ENCODE measurements at regions not wholly inside any gene's neighbourhood (a gene's known extent, or its start where the extent isn't known, plus 50 kb on each side); places are given as distances from the start of the nearest gene placed in this dataset.

DNA sequence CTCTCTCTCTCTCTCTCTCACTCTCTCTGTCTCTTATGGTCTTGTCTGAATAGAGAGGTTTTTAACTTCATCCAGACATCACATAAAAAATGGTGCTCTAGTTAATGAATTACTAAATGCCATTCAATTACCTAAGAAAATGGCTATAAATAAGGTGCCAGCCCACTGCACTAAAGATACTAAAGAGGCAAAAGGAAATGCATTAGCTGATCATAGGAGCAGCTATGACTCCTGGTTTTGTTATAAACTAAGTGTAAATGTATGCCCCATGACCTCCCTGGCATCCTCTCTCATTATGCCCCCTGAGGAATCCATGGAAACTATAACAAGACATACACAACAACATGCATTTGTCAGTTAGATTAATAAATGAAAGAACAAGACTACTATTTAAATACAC, 57.5 kb upstream of the PDC start:
- H3F3A ChIP-seq (replicated peaks; ENCODE audit: low read depth) = no peaks in the 10 kb centered on the region
- DNase-seq (ENCODE audit: low spot score) = no peak
- no peak for TF ChIP-seq STAT1 (IDR thresholded peaks at IDR 0.05; ENCODE audit: unreplicated experiment)
- TF ChIP-seq, protein P1, sequence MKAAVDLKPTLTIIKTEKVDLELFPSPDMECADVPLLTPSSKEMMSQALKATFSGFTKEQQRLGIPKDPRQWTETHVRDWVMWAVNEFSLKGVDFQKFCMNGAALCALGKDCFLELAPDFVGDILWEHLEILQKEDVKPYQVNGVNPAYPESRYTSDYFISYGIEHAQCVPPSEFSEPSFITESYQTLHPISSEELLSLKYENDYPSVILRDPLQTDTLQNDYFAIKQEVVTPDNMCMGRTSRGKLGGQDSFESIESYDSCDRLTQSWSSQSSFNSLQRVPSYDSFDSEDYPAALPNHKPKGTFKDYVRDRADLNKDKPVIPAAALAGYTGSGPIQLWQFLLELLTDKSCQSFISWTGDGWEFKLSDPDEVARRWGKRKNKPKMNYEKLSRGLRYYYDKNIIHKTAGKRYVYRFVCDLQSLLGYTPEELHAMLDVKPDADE (IDR thresholded peaks at IDR 0.05) = no peak
- TF ChIP-seq NANOG (IDR thresholded peaks at IDR 0.05; ENCODE audit: borderline replicate concordance) = no peak
- no peaks in the 10 kb centered on the region for H3K27me3 ChIP-seq (ENCODE audit: insufficient read depth)
- Mint-ChIP-seq H3K4me3 (no peak overlapping the region), H3K36me3 (ENCODE audit: low read depth) (peaks cover 7% of the 10 kb centered on the region; the same call in 2 of the 3 replicates), H3K27ac (no peak overlapping the region), H3K4me1 (peaks cover 8% of the 10 kb centered on the region), H3K9me3 (peaks cover 8% of the 10 kb centered on the region), H3K27me3 (ENCODE audit: insufficient read depth, low read depth, poor library complexity) (peaks cover 2% of the 10 kb centered on the region)
- ATAC-seq = no peak
- H3K4me2 ChIP-seq = no peak overlapping the region
- no peak overlapping the region for H2AFZ ChIP-seq
- H3K36me3 ChIP-seq (ENCODE audit: insufficient read depth) = no peaks in the 10 kb centered on the region
- no peak overlapping the region for H3K4me3 ChIP-seq
- H3K27ac ChIP-seq (ENCODE audit: low read depth) = no peak overlapping the region
- no peaks in the 10 kb centered on the region for H4K20me1 ChIP-seq (replicated peaks; ENCODE audit: insufficient read depth)
- no peaks in the 10 kb centered on the region for H3K79me2 ChIP-seq (replicated peaks; ENCODE audit: insufficient read depth)
- no peaks in the 10 kb centered on the region for H3K4me1 ChIP-seq (ENCODE audit: insufficient read depth)
- peaks cover 10% of the 10 kb centered on the region; the same call in 1 of the 2 replicates for H3K9me2 ChIP-seq (ENCODE audit: insufficient read depth)

- no peaks in the 10 kb centered on the region for H3K79me2 ChIP-seq (replicated peaks; ENCODE audit: insufficient read depth)
- Mint-ChIP-seq H3K27me3 (ENCODE audit: insufficient read depth, low read depth, poor library complexity) (no peaks in the 10 kb centered on the region), H3K9me3 (no peaks in the 10 kb centered on the region; the same call in 2 of the 3 replicates), H3K36me3 (ENCODE audit: low read depth) (no peaks in the 10 kb centered on the region), H3K4me1 (peaks cover 10% of the 10 kb centered on the region), H3K27ac (peak overlapping the region; percentile 57; the same call in 1 of the 2 replicates), H3K4me3 (no peak overlapping the region)
- no peak overlapping the region for H3K27ac ChIP-seq (ENCODE audit: low read depth)
- H3K36me3 ChIP-seq (ENCODE audit: insufficient read depth) = no peaks in the 10 kb centered on the region
- H3K27me3 ChIP-seq (ENCODE audit: insufficient read depth) = no peaks in the 10 kb centered on the region
- no peak overlapping the region for H3K4me3 ChIP-seq
- H2AFZ ChIP-seq = no peak overlapping the region
- H4K20me1 ChIP-seq (replicated peaks; ENCODE audit: insufficient read depth) = no peaks in the 10 kb centered on the region
- ATAC-seq = peak; percentile 42; the same call in 2 of the 3 replicates
- DNase-seq (ENCODE audit: low spot score) = peak; percentile 58
- peaks cover 12% of the 10 kb centered on the region; the same call in 1 of the 2 replicates for H3K9me2 ChIP-seq (ENCODE audit: insufficient read depth)
- H3K4me1 ChIP-seq (ENCODE audit: insufficient read depth) = no peaks in the 10 kb centered on the region
- H3F3A ChIP-seq (replicated peaks; ENCODE audit: low read depth) = no peaks in the 10 kb centered on the region
- H3K4me2 ChIP-seq = no peak overlapping the region
- TF ChIP-seq CREB1 (CRISPR knock-in tag; IDR thresholded peaks at IDR 0.05; ENCODE audit: low read depth) = no peak
- no peak for TF ChIP-seq STAT1 (IDR thresholded peaks at IDR 0.05; ENCODE audit: unreplicated experiment)
- no peak for TF ChIP-seq JUNB (IDR thresholded peaks at IDR 0.05; ENCODE audit: unreplicated experiment)
- no peak for TF ChIP-seq EZH2 (IDR thresholded peaks at IDR 0.05; ENCODE audit: low read depth, unreplicated experiment)
- TF ChIP-seq, protein P2, sequence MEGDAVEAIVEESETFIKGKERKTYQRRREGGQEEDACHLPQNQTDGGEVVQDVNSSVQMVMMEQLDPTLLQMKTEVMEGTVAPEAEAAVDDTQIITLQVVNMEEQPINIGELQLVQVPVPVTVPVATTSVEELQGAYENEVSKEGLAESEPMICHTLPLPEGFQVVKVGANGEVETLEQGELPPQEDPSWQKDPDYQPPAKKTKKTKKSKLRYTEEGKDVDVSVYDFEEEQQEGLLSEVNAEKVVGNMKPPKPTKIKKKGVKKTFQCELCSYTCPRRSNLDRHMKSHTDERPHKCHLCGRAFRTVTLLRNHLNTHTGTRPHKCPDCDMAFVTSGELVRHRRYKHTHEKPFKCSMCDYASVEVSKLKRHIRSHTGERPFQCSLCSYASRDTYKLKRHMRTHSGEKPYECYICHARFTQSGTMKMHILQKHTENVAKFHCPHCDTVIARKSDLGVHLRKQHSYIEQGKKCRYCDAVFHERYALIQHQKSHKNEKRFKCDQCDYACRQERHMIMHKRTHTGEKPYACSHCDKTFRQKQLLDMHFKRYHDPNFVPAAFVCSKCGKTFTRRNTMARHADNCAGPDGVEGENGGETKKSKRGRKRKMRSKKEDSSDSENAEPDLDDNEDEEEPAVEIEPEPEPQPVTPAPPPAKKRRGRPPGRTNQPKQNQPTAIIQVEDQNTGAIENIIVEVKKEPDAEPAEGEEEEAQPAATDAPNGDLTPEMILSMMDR (conservative IDR thresholded peaks at IDR 0.05; ENCODE audit: low read depth in 2 of 2) = no peak
- TF ChIP-seq, protein P1 (IDR thresholded peaks at IDR 0.05) = no peak
- no peak for TF ChIP-seq EZH2phosphoT487 (IDR thresholded peaks at IDR 0.05; ENCODE audit: unreplicated experiment)
- TF ChIP-seq POLR2AphosphoS5 (IDR thresholded peaks at IDR 0.05; ENCODE audit: low read depth) = no peak
- no peak for TF ChIP-seq ZNF462 (CRISPR knock-in tag; IDR thresholded peaks at IDR 0.05)
- TF ChIP-seq ZNF114 (CRISPR knock-in tag; IDR thresholded peaks at IDR 0.05) = no peak
- TF ChIP-seq NANOG (IDR thresholded peaks at IDR 0.05; ENCODE audit: borderline replicate concordance) = no peak
Observed at GRCh38 chr1:186514367-186514766, 53.5 kb upstream of the PDC start.

Data from GM23338 (cell line).